ENCODE measurements at regions not wholly inside any gene's neighbourhood (a gene's known extent, or its start where the extent isn't known, plus 50 kb on each side); places are given as distances from the start of the nearest gene placed in this dataset.

DNA sequence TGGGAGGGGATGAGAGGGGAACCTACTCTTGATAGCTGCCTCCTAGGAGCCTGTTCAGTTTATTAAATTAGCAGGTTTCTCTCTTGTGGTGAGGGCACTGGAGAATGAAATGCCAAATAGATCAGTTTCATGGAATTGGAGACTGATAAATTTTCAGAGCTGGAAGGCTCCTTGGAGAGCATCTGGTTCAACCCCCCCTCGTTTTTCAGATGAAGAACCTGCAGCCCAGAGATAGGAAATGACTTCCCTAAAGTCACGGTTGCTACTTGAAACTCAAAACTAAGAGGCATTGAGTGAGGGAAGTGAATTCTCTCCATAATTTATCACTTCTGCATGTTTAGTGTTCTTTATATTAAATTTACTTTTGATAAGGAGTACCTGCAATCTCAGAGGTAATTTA, 366.0 kb upstream of the CCL2 start:
- TF ChIP-seq, protein P1, sequence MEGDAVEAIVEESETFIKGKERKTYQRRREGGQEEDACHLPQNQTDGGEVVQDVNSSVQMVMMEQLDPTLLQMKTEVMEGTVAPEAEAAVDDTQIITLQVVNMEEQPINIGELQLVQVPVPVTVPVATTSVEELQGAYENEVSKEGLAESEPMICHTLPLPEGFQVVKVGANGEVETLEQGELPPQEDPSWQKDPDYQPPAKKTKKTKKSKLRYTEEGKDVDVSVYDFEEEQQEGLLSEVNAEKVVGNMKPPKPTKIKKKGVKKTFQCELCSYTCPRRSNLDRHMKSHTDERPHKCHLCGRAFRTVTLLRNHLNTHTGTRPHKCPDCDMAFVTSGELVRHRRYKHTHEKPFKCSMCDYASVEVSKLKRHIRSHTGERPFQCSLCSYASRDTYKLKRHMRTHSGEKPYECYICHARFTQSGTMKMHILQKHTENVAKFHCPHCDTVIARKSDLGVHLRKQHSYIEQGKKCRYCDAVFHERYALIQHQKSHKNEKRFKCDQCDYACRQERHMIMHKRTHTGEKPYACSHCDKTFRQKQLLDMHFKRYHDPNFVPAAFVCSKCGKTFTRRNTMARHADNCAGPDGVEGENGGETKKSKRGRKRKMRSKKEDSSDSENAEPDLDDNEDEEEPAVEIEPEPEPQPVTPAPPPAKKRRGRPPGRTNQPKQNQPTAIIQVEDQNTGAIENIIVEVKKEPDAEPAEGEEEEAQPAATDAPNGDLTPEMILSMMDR (IDR thresholded peaks at IDR 0.05; ENCODE audit: control extremely low read depth, extremely low read depth): no peak
- Histone ChIP-seq H3K4me1 (ENCODE audit: control insufficient read depth in 5 of 5, insufficient read depth in 5 of 5, low read length in 5 of 5) (no peaks in the 10 kb centered on the region), H3K27me3 (ENCODE audit: control insufficient read depth in 3 of 3, insufficient read depth in 3 of 3, low read length in 2 of 3) (peaks cover 0 to 3% (median 0%) of the 10 kb centered on the region in 3 donors), H3K9ac (ENCODE audit: insufficient read depth in 1 of 2, low read length in 2 of 2) (no peak overlapping the region), H3K4me3 (no peak overlapping the region), H3K36me3 (ENCODE audit: control insufficient read depth in 4 of 4, insufficient read depth in 4 of 4, low read length in 4 of 4) (no peaks in the 10 kb centered on the region), H3K9me3 (ENCODE audit: control insufficient read depth in 4 of 4, insufficient read depth in 3 of 4, low read length in 3 of 4) (no peaks in the 10 kb centered on the region), H3K27ac (ENCODE audit: low read depth in 1 of 2, low read length in 1 of 2) (no peak overlapping the region)
- 22 to 34% methylated on average over 2 of the region's 2 CpGs for WGBS, 2 donors
- ATAC-seq (ENCODE audit: insufficient read depth, low FRiP score): no peak
- DNase-seq: no peak

DNA sequence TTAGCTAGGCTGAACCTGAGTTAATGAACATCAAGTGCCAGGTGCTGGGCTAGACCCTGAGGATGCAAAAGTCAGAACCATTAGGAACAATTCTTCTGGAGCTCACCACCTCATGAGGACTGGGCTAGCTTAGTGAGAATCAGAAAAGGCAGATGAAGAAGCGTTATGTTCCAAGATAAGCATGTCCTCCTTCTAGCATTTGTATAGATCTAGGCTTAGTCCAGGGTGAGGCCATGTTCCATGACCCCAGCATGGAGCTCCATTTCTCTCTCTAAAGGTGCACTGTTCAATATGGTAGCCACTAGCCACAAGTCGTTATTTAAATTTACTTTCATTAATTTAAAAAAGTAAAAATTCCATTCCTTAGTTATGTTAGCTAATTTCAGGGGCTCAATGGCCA, 365.3 kb upstream of the CCL2 start:
- H3K4me1 ChIP-seq (ENCODE audit: control insufficient read depth in 5 of 5, insufficient read depth in 5 of 5, low read length in 5 of 5): no peaks in the 10 kb centered on the region
- H3K4me3 ChIP-seq: no peak overlapping the region
- no peak overlapping the region for H3K9ac ChIP-seq (ENCODE audit: insufficient read depth in 1 of 2, low read length in 2 of 2)
- H3K27me3 ChIP-seq (ENCODE audit: control insufficient read depth in 3 of 3, insufficient read depth in 3 of 3, low read length in 2 of 3): peaks cover 0 to 8% (median 5%) of the 10 kb centered on the region in 3 donors
- DNase-seq (no peak), ATAC-seq (ENCODE audit: insufficient read depth, low FRiP score) (no peak)
- 87 to 94% methylated on average over 2 of the region's 2 CpGs for WGBS, 2 donors
- no peak overlapping the region for H3K27ac ChIP-seq (ENCODE audit: low read depth in 1 of 2, low read length in 1 of 2)
- H3K36me3 ChIP-seq (ENCODE audit: control insufficient read depth in 4 of 4, insufficient read depth in 4 of 4, low read length in 4 of 4): no peaks in the 10 kb centered on the region
- no peaks in the 10 kb centered on the region for H3K9me3 ChIP-seq (ENCODE audit: control insufficient read depth in 4 of 4, insufficient read depth in 3 of 4, low read length in 3 of 4)
- TF ChIP-seq, protein P1 (IDR thresholded peaks at IDR 0.05; ENCODE audit: control extremely low read depth, extremely low read depth): no peak

DNA sequence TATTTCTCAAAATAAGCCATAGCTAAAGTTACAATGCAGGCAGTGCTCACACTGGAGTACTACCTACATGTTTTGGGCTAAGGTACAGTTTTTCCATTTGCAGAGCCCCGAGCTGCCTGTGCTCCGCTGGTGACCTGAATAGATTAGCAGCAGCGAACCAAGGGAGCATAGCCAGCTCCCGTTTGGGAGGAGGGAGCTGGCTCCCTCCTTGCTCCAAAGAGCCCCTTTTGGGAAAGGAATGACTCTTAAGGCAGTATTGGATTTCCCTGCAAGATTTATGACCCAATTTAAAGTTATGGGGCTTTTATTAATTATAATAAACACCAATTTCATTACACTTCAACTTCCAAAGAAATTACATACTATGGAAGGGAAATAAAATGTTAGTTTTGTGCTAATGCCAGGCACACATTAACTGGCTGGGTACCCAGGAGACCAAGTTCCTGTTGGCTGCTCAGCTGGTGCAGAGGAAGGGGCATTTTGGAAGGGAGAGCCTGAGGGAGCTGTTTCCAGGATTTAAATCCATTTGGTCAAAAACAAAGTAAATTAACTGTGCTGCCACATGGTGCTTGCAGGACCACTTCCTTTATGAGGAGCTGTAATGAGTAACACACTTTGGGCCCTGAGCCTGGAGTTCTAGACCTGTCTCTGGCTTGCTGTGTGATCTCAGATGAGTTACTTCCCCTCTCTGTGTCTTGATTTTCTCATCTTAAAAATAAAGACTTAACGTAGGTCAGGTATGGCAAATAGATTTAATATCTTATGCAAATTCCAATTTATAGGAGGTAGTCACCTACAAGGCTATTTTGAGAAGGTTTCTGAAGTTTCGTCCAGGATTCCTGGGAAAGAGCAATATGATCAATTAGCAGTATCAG, 362.1 kb upstream of the CCL2 start:
- H3K9ac ChIP-seq (ENCODE audit: insufficient read depth in 1 of 2, low read length in 2 of 2): no peak overlapping the region
- H3K36me3 ChIP-seq (ENCODE audit: control insufficient read depth in 4 of 4, insufficient read depth in 4 of 4, low read length in 4 of 4): no peaks in the 10 kb centered on the region
- H3K27ac ChIP-seq (ENCODE audit: low read depth in 1 of 2, low read length in 1 of 2): no peak overlapping the region
- WGBS, 2 donors: 56 to 61% methylated on average over 6 of the region's 6 CpGs
- H3K27me3 ChIP-seq (ENCODE audit: control insufficient read depth in 3 of 3, insufficient read depth in 3 of 3, low read length in 2 of 3): peaks cover 0 to 8% (median 5%) of the 10 kb centered on the region in 3 donors
- no peaks in the 10 kb centered on the region for H3K4me1 ChIP-seq (ENCODE audit: control insufficient read depth in 5 of 5, insufficient read depth in 5 of 5, low read length in 5 of 5)
- ATAC-seq (ENCODE audit: insufficient read depth, low FRiP score) (no peak), DNase-seq (no peak)
- no peaks in the 10 kb centered on the region for H3K9me3 ChIP-seq (ENCODE audit: control insufficient read depth in 4 of 4, insufficient read depth in 3 of 4, low read length in 3 of 4)
- H3K4me3 ChIP-seq: no peak overlapping the region
- TF ChIP-seq, protein P1 (IDR thresholded peaks at IDR 0.05; ENCODE audit: control extremely low read depth, extremely low read depth): no peak

Measured in lung (tissue), 11 donors.